ENCODE measurements at regions not wholly inside any gene's neighbourhood (a gene's known extent, or its start where the extent isn't known, plus 50 kb on each side); places are given as distances from the start of the nearest gene placed in this dataset.

DNA sequence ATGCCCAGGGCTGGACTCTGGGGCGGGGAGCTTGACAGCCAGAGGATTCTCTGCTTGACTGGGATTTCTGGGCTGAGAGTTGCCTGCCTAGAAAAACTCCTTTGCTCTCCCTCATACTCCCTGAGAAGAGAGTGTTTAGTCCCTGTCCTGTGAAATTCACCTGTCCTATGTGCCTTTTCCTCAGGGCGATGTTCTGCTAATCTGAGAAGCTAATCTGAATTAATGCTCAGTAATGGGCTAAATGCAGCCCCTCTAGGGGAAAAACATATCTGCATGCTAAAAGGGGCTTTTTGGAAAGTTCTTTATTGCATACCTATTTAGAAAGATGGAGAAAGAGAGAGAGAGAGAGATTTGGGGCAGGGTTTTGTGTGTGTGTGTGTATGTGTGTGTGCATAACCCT lies 454.4 kb downstream of the GATA3 start:
- Histone ChIP-seq H3K79me1 (ENCODE audit: low read depth, low read length) (no peaks in the 10 kb centered on the region), H2AFZ (ENCODE audit: low read length) (no peak overlapping the region), H2BK5ac (ENCODE audit: low read length) (no peak overlapping the region), H2BK12ac (ENCODE audit: low read length) (no peak overlapping the region), H3K36me3 (replicated peaks in 1 of 2; ENCODE audit: control insufficient read depth in 2 of 2, insufficient read depth in 2 of 2, low read length in 2 of 2) (no peaks in the 10 kb centered on the region), H4K91ac (ENCODE audit: low read depth, low read length, poor library complexity) (no peak overlapping the region), H3K4me2 (ENCODE audit: insufficient read depth, low read length, poor library complexity, severe bottlenecking) (no peak overlapping the region), H3K18ac (ENCODE audit: low read length) (no peak overlapping the region), H3K27ac (replicated peaks; ENCODE audit: low read length) (no peak overlapping the region), H3K4ac (ENCODE audit: low read length) (no peak overlapping the region), H4K8ac (ENCODE audit: low read depth, low read length) (no peak overlapping the region), H3K4me3 (ENCODE audit: low read length in 2 of 2) (no peak overlapping the region), H3K27me3 (ENCODE audit: control insufficient read depth in 3 of 3, insufficient read depth in 3 of 3, low read depth in 1 of 3, low read length in 3 of 3) (peaks cover 0 to 1% (median 0%) of the 10 kb centered on the region in 3 experiments), H3K4me1 (ENCODE audit: control insufficient read depth in 2 of 2, insufficient read depth in 1 of 2, low read depth in 1 of 2, low read length in 2 of 2) (no peaks in the 10 kb centered on the region), H2BK120ac (ENCODE audit: low read depth, low read length) (no peak overlapping the region), H3K9me3 (replicated peaks in 1 of 2; ENCODE audit: control insufficient read depth in 2 of 2, insufficient read depth in 1 of 2, low read depth in 1 of 2, low read length in 2 of 2) (no peaks in the 10 kb centered on the region), H3K14ac (ENCODE audit: low read length) (no peak overlapping the region), H3K23ac (ENCODE audit: low read depth, low read length, poor library complexity) (no peak overlapping the region), H2AK5ac (ENCODE audit: low read depth, low read length) (no peak overlapping the region), H3K9ac (ENCODE audit: low read depth, low read length, poor library complexity) (no peak overlapping the region), H2BK15ac (ENCODE audit: low read length) (no peak overlapping the region)
- WGBS, 2 donors (ENCODE audit: extremely low coverage in 2 of 2, insufficient read length in 2 of 2, insufficient replicate concordance in 1 of 2): no CpG with 5 or more reads among the region's 2 CpGs
- DNase-seq (ENCODE audit: low spot score): no peak

DNA sequence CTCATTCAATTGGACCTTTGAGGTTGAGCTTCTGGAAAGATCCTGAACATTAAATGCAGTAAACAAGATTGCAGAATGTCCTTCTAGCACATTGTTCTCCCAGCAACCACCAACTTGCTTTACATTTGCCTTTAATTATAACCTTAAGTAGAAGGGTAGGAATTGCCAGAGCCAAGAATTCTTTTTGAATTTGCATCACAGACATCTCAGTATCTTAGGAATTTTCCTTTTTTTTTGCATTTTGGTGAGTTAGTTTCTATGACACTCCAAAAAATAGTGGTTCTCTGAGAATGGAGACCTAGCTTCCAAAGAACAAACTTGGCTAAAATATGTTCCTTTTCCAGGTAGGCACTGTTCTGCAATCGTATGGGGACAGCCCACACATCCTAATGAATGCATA lies 456.0 kb downstream of the GATA3 start:
- Histone ChIP-seq H3K4me2 (ENCODE audit: insufficient read depth, low read length, poor library complexity, severe bottlenecking) (no peak overlapping the region), H3K79me1 (ENCODE audit: low read depth, low read length) (no peaks in the 10 kb centered on the region), H3K4me3 (ENCODE audit: low read length in 2 of 2) (no peak overlapping the region), H3K27me3 (ENCODE audit: control insufficient read depth in 3 of 3, insufficient read depth in 3 of 3, low read depth in 1 of 3, low read length in 3 of 3) (peaks cover 0 to 1% (median 0%) of the 10 kb centered on the region in 3 experiments), H3K36me3 (replicated peaks in 1 of 2; ENCODE audit: control insufficient read depth in 2 of 2, insufficient read depth in 2 of 2, low read length in 2 of 2) (no peaks in the 10 kb centered on the region), H4K8ac (ENCODE audit: low read depth, low read length) (no peak overlapping the region), H3K9me3 (replicated peaks in 1 of 2; ENCODE audit: control insufficient read depth in 2 of 2, insufficient read depth in 1 of 2, low read depth in 1 of 2, low read length in 2 of 2) (no peaks in the 10 kb centered on the region), H3K14ac (ENCODE audit: low read length) (no peak overlapping the region), H3K18ac (ENCODE audit: low read length) (no peak overlapping the region), H3K4me1 (ENCODE audit: control insufficient read depth in 2 of 2, insufficient read depth in 1 of 2, low read depth in 1 of 2, low read length in 2 of 2) (no peaks in the 10 kb centered on the region), H4K91ac (ENCODE audit: low read depth, low read length, poor library complexity) (no peak overlapping the region), H2BK12ac (ENCODE audit: low read length) (no peak overlapping the region), H3K23ac (ENCODE audit: low read depth, low read length, poor library complexity) (no peak overlapping the region), H3K27ac (replicated peaks; ENCODE audit: low read length) (no peak overlapping the region), H2BK15ac (ENCODE audit: low read length) (no peak overlapping the region), H2BK5ac (ENCODE audit: low read length) (no peak overlapping the region), H3K9ac (ENCODE audit: low read depth, low read length, poor library complexity) (no peak overlapping the region), H2AK5ac (ENCODE audit: low read depth, low read length) (no peak overlapping the region), H2BK120ac (ENCODE audit: low read depth, low read length) (no peak overlapping the region), H3K4ac (ENCODE audit: low read length) (no peak overlapping the region), H2AFZ (ENCODE audit: low read length) (no peak overlapping the region)
- WGBS, 2 donors (ENCODE audit: extremely low coverage in 2 of 2, insufficient read length in 2 of 2, insufficient replicate concordance in 1 of 2): no CpG with 5 or more reads among the region's 1 CpG
- DNase-seq (ENCODE audit: low spot score): no peak

DNA sequence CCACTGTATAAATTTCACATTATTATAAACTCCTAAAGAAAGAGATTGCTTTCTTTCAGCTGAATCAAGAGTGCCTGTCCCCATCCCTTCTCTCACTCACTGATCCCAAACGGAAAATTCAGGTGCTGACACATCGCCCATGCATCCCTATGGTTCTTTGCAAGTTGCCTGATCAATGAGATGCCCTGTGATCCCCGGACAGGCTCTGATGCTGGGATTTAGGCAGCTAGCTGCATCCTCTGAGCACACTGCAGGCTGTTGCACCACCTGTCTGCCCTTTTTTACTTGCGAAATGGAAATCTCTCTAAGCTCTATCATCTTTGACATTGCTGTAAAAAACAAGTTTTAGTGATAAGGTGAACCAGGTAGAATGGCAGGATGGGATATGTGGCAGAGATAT lies 456.5 kb downstream of the GATA3 start:
- Histone ChIP-seq H3K27me3 (ENCODE audit: control insufficient read depth in 3 of 3, insufficient read depth in 3 of 3, low read depth in 1 of 3, low read length in 3 of 3) (peaks cover 0 to 1% (median 0%) of the 10 kb centered on the region in 3 experiments), H3K14ac (ENCODE audit: low read length) (no peak overlapping the region), H3K4me2 (ENCODE audit: insufficient read depth, low read length, poor library complexity, severe bottlenecking) (no peak overlapping the region), H2BK12ac (ENCODE audit: low read length) (no peak overlapping the region), H2AK5ac (ENCODE audit: low read depth, low read length) (no peak overlapping the region), H3K79me1 (ENCODE audit: low read depth, low read length) (no peaks in the 10 kb centered on the region), H2BK120ac (ENCODE audit: low read depth, low read length) (no peak overlapping the region), H3K4ac (ENCODE audit: low read length) (no peak overlapping the region), H2BK15ac (ENCODE audit: low read length) (no peak overlapping the region), H4K8ac (ENCODE audit: low read depth, low read length) (no peak overlapping the region), H3K4me3 (ENCODE audit: low read length in 2 of 2) (no peak overlapping the region), H3K27ac (replicated peaks; ENCODE audit: low read length) (no peak overlapping the region), H2BK5ac (ENCODE audit: low read length) (no peak overlapping the region), H2AFZ (ENCODE audit: low read length) (no peak overlapping the region), H3K23ac (ENCODE audit: low read depth, low read length, poor library complexity) (no peak overlapping the region), H4K91ac (ENCODE audit: low read depth, low read length, poor library complexity) (no peak overlapping the region), H3K36me3 (replicated peaks in 1 of 2; ENCODE audit: control insufficient read depth in 2 of 2, insufficient read depth in 2 of 2, low read length in 2 of 2) (no peaks in the 10 kb centered on the region), H3K4me1 (ENCODE audit: control insufficient read depth in 2 of 2, insufficient read depth in 1 of 2, low read depth in 1 of 2, low read length in 2 of 2) (no peaks in the 10 kb centered on the region), H3K9me3 (replicated peaks in 1 of 2; ENCODE audit: control insufficient read depth in 2 of 2, insufficient read depth in 1 of 2, low read depth in 1 of 2, low read length in 2 of 2) (no peaks in the 10 kb centered on the region), H3K9ac (ENCODE audit: low read depth, low read length, poor library complexity) (no peak overlapping the region), H3K18ac (ENCODE audit: low read length) (no peak overlapping the region)
- DNase-seq (ENCODE audit: low spot score): no peak
- WGBS, 2 donors (ENCODE audit: extremely low coverage in 2 of 2, insufficient read length in 2 of 2, insufficient replicate concordance in 1 of 2): no CpG with 5 or more reads among the region's 4 CpGs

DNA sequence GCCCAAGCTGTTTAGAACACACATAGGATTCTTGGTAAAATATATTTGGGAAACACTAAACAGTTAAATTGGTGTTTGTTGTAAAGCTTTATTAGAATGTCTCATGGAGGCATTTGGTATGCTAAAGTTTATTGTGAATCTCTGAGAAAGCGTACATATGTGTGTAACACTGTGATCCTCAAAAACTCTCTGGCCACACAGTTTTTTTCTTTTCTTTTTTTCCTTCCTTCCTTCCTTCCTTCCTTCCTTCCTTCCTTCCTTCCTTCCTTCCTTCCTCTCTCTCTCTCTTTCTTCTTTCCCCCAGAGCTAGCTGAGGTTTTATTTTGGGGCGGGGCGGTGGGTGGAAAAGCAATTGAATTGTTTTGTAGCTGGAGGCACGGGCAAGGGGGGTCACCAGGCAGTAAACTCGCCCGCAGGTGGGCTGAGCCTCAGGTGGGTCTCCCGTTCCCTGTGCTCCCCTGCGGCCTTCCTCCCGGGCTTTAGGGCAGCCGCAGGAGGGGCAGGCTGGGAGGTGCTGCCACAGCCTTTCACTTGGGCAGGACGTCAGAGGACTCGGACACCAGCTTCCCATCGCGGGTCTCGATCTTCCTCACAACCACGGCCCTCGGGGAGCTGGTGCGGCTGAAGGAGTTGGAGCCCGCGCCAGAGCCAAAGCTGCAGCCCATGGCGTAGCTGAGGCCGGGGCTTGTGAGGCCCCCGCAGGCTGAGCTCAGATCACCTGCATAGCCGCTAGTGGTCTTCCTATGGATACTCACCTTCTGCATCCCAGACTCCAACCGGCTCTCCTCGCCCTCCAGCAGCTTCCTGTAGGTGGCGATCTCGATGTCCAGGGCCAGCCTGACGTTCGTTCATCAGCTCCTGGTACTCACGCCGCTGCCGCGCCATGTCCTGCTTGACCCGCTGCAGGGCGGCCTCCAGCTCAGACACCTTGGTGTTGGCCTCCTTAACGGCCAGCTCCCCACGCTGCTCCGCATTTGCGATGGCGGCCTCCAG lies 459.0 kb downstream of the GATA3 start:
- WGBS, 2 donors (ENCODE audit: extremely low coverage in 2 of 2, insufficient read length in 2 of 2, insufficient replicate concordance in 1 of 2): no CpG with 5 or more reads among the region's 41 CpGs
- H3K9ac ChIP-seq (ENCODE audit: low read depth, low read length, poor library complexity): no peak overlapping the region

More for the DNA sequence above, 459.0 kb downstream of the GATA3 start:
- Histone ChIP-seq H3K4me1 (ENCODE audit: control insufficient read depth in 2 of 2, insufficient read depth in 1 of 2, low read depth in 1 of 2, low read length in 2 of 2) (no peaks in the 10 kb centered on the region), H3K4me3 (ENCODE audit: low read length in 2 of 2) (no peak overlapping the region), H2BK12ac (ENCODE audit: low read length) (no peak overlapping the region), H4K91ac (ENCODE audit: low read depth, low read length, poor library complexity) (no peak overlapping the region), H2BK120ac (ENCODE audit: low read depth, low read length) (no peak overlapping the region), H3K9me3 (replicated peaks in 1 of 2; ENCODE audit: control insufficient read depth in 2 of 2, insufficient read depth in 1 of 2, low read depth in 1 of 2, low read length in 2 of 2) (no peaks in the 10 kb centered on the region), H2AK5ac (ENCODE audit: low read depth, low read length) (peak overlapping the region; percentile 56), H3K27ac (replicated peaks; ENCODE audit: low read length) (no peak overlapping the region), H2AFZ (ENCODE audit: low read length) (no peak overlapping the region), H3K27me3 (ENCODE audit: control insufficient read depth in 3 of 3, insufficient read depth in 3 of 3, low read depth in 1 of 3, low read length in 3 of 3) (peaks cover 0 to 1% (median 0%) of the 10 kb centered on the region in 3 experiments), H3K23ac (ENCODE audit: low read depth, low read length, poor library complexity) (no peak overlapping the region), H3K36me3 (replicated peaks in 1 of 2; ENCODE audit: control insufficient read depth in 2 of 2, insufficient read depth in 2 of 2, low read length in 2 of 2) (no peaks in the 10 kb centered on the region), H3K4ac (ENCODE audit: low read length) (no peak overlapping the region), H3K79me1 (ENCODE audit: low read depth, low read length) (no peaks in the 10 kb centered on the region), H3K18ac (ENCODE audit: low read length) (peak overlapping the region; percentile 48), H2BK15ac (ENCODE audit: low read length) (no peak overlapping the region), H3K14ac (ENCODE audit: low read length) (no peak overlapping the region), H2BK5ac (ENCODE audit: low read length) (peak overlapping the region; percentile 24), H4K8ac (ENCODE audit: low read depth, low read length) (no peak overlapping the region), H3K4me2 (ENCODE audit: insufficient read depth, low read length, poor library complexity, severe bottlenecking) (no peak overlapping the region)
- DNase-seq (ENCODE audit: low spot score): no peak

All from neuronal stem cell (in vitro differentiated cells).